H1 (cell line): ENCODE measurements at regions not wholly inside any gene's neighbourhood (a gene's known extent, or its start where the extent isn't known, plus 50 kb on each side); places are given as distances from the start of the nearest gene placed in this dataset.

Experiments
- GABPA ChIP-seq: IDR thresholded peaks from 2 replicates; pipeline ENCODE4 v1.6.1; 2011; ENCODE audit warnings: mild to moderate bottlenecking, low read length, moderate library complexity, borderline replicate concordance; ENCODE audit not compliant: insufficient read depth
- NRF1 ChIP-seq: IDR thresholded peaks from 2 replicates; pipeline ENCODE4 v1.6.1; 2011; ENCODE audit warnings: mild to moderate bottlenecking, low read depth, low read length, improper control_type of control experiment
- POLR2A ChIP-seq, 2 experiments: IDR thresholded peaks; 1 replicate in 1 of 2; 2 replicates in 1 of 2; pipeline ENCODE4 v1.6.1; 2011; ENCODE audit warnings: low read depth in 2 of 2, low read length in 2 of 2, mild to moderate bottlenecking in 2 of 2; ENCODE audit errors: control extremely low read depth in 1 of 2
- RFX5 ChIP-seq: IDR thresholded peaks from 2 replicates; pipeline ENCODE4 v1.6.1; 2011; ENCODE audit warnings: low read depth, low read length, improper control_type of control experiment, borderline replicate concordance
- YY1 ChIP-seq: IDR thresholded peaks from 2 replicates; pipeline ENCODE4 v1.6.1; 2011; ENCODE audit warnings: low read depth, mild to moderate bottlenecking, low read length
- TF ChIP-seq, protein P1 (sequence below), 3 experiments: IDR thresholded peaks; 1 replicate in 2 of 3; 2 replicates in 1 of 3; pipeline versions ENCODE4 v1.5.1 to v1.6.1; 2011; ENCODE audit warnings: low read length in 3 of 3, mild to moderate bottlenecking in 3 of 3, inconsistent platforms in 2 of 3, low read depth in 1 of 3, moderate library complexity in 1 of 3; ENCODE audit not compliant: insufficient read depth in 1 of 3; ENCODE audit errors: control extremely low read depth in 1 of 3

DNA sequence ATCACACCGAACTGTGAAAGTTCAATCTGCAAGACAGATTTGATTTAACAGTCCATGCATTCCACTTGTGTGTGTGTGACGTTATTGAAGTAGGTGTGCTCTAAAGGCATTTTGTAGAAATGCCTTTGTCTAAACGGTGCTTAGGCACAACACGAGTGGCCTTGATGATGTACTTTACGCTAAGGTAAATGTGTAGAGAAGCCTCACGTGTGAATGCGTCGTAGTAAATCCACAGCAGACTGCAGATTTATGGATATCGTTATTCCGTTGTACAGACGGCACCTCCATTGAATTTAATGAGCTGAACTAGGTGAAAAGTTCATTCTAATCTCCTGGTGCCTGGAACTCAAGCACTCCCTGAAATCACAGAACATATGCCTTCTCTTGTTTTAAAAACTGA, 202.8 kb upstream of the STXBP6 start:
- TF ChIP-seq, protein P1, sequence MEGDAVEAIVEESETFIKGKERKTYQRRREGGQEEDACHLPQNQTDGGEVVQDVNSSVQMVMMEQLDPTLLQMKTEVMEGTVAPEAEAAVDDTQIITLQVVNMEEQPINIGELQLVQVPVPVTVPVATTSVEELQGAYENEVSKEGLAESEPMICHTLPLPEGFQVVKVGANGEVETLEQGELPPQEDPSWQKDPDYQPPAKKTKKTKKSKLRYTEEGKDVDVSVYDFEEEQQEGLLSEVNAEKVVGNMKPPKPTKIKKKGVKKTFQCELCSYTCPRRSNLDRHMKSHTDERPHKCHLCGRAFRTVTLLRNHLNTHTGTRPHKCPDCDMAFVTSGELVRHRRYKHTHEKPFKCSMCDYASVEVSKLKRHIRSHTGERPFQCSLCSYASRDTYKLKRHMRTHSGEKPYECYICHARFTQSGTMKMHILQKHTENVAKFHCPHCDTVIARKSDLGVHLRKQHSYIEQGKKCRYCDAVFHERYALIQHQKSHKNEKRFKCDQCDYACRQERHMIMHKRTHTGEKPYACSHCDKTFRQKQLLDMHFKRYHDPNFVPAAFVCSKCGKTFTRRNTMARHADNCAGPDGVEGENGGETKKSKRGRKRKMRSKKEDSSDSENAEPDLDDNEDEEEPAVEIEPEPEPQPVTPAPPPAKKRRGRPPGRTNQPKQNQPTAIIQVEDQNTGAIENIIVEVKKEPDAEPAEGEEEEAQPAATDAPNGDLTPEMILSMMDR (IDR thresholded peaks at IDR 0.05; ENCODE audit: control extremely low read depth in 1 of 3, insufficient read depth in 1 of 3, low read depth in 1 of 3, low read length in 3 of 3), result no peak
- TF ChIP-seq POLR2A (IDR thresholded peaks at IDR 0.05; ENCODE audit: control extremely low read depth in 1 of 2, low read depth in 2 of 2, low read length in 2 of 2) (no peak), YY1 (no peak), RFX5 (no peak), NRF1 (no peak), GABPA (no peak)
